ENCODE measurements at regions not wholly inside any gene's neighbourhood (a gene's known extent, or its start where the extent isn't known, plus 50 kb on each side); places are given as distances from the start of the nearest gene placed in this dataset.

DNA sequence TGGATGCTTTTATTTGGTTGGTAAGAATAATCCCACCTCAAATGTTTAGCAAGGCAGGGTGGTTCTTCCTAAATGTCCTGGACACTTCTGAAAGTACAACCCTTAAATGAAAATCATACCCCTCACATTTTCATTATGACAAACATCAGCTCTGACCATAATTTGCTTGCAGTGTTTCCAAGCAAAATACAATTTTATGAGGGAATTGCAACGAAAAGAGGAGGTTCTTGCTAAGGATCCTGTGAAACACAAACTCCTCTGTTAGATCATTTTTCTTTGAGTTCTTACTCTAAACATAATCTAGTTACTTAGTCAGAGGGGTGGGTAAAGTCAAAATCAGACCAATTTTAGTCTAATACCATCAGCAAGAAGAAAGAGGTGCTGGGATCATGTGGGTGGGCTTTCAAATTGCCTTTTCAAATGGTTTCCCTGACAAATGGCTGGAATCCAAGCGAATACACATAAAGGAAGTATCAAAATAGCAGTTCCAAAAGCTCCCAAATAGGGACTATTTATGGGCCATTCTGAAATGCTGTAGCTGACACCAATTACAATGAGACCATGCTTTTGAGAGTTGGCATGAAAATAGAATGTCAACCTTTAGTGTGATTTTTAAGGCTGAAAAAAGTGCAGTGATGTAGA, 164.9 kb upstream of the INHBA start (continued):
- TF ChIP-seq, protein P1, sequence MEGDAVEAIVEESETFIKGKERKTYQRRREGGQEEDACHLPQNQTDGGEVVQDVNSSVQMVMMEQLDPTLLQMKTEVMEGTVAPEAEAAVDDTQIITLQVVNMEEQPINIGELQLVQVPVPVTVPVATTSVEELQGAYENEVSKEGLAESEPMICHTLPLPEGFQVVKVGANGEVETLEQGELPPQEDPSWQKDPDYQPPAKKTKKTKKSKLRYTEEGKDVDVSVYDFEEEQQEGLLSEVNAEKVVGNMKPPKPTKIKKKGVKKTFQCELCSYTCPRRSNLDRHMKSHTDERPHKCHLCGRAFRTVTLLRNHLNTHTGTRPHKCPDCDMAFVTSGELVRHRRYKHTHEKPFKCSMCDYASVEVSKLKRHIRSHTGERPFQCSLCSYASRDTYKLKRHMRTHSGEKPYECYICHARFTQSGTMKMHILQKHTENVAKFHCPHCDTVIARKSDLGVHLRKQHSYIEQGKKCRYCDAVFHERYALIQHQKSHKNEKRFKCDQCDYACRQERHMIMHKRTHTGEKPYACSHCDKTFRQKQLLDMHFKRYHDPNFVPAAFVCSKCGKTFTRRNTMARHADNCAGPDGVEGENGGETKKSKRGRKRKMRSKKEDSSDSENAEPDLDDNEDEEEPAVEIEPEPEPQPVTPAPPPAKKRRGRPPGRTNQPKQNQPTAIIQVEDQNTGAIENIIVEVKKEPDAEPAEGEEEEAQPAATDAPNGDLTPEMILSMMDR (IDR thresholded peaks at IDR 0.05 in 2 of 3, conservative IDR thresholded peaks at IDR 0.05 in 1 of 3; ENCODE audit: borderline replicate concordance in 1 of 3, insufficient read depth in 1 of 3, low read depth in 2 of 3, low read length in 2 of 3), result no peak
- TF ChIP-seq RAD21 (IDR thresholded peaks at IDR 0.05; ENCODE audit: low read depth) (no peak), ZNF274 (IDR thresholded peaks at IDR 0.05; ENCODE audit: low read depth, low read length) (no peak), YY1 (IDR thresholded peaks at IDR 0.05; ENCODE audit: extremely low read depth, insufficient replicate concordance, low read depth, low read length) (no peak), POLR2AphosphoS5 (IDR thresholded peaks at IDR 0.05; ENCODE audit: low read depth, low read length) (no peak)
- TF ChIP-seq, protein P2, sequence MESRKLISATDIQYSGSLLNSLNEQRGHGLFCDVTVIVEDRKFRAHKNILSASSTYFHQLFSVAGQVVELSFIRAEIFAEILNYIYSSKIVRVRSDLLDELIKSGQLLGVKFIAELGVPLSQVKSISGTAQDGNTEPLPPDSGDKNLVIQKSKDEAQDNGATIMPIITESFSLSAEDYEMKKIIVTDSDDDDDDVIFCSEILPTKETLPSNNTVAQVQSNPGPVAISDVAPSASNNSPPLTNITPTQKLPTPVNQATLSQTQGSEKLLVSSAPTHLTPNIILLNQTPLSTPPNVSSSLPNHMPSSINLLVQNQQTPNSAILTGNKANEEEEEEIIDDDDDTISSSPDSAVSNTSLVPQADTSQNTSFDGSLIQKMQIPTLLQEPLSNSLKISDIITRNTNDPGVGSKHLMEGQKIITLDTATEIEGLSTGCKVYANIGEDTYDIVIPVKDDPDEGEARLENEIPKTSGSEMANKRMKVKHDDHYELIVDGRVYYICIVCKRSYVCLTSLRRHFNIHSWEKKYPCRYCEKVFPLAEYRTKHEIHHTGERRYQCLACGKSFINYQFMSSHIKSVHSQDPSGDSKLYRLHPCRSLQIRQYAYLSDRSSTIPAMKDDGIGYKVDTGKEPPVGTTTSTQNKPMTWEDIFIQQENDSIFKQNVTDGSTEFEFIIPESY (IDR thresholded peaks at IDR 0.05; ENCODE audit: extremely low read depth, insufficient replicate concordance, low read length), result no peak

DNA sequence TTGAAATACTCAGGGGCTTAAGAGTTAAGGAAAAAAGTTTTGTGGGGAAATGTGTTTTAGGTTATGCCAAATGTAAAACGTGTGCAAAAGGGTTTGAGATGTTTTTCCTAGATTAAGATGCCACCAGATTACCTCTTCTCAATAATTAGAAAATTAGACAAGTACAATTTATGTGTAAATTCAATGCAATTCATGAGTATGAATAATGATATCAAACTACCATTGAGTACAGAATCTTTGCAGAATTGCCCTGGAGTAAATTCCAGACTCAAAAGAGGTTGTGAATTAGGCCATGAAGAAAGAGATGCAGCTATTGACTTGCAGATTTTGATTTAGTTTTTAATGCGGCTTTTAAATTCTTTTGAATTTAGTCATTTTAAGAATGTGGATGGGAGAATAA, 159.4 kb upstream of the INHBA start:
- Histone ChIP-seq H3K27ac (ENCODE audit: low read depth, low read length) (no peak overlapping the region), H3K36me3 (ENCODE audit: control insufficient read depth in 1 of 2, insufficient read depth in 2 of 2, low read length in 2 of 2) (no peaks in the 10 kb centered on the region), H3K27me3 (ENCODE audit: insufficient read depth, low read length) (no peaks in the 10 kb centered on the region), H3K9me3 (ENCODE audit: control insufficient read depth in 1 of 2, insufficient read depth in 1 of 2, low read depth in 1 of 2, low read length in 2 of 2) (no peaks in the 10 kb centered on the region; a peak in 1 of 4 replicates), H3K9me2 (ENCODE audit: insufficient read depth) (no peaks in the 10 kb centered on the region), H4K20me1 (ENCODE audit: insufficient read depth) (no peaks in the 10 kb centered on the region), H2AFZ (ENCODE audit: low read depth, low read length, poor library complexity, severe bottlenecking) (no peak overlapping the region), H3K79me2 (ENCODE audit: insufficient read depth, low read length) (no peaks in the 10 kb centered on the region), H3K9ac (ENCODE audit: low read length) (no peak overlapping the region), H3K4me2 (ENCODE audit: low read length) (no peak overlapping the region), H3K4me3 (replicated peaks in 1 of 2; ENCODE audit: low read depth in 1 of 2, low read length in 2 of 2) (no peak overlapping the region), H3K4me1 (ENCODE audit: control insufficient read depth in 1 of 2, insufficient read depth in 2 of 2, low read length in 2 of 2) (no peaks in the 10 kb centered on the region)
- no TSS peak for BruUV-seq (replicated peaks)
- intact Hi-C loops (cut with micrococcal nuclease), result no loop called here
- DNase-seq (ENCODE audit: low read depth, low spot score) (no peak), ATAC-seq (no peak)
- ChIA-PET POLR2A (no interaction called here), RAD21 (ENCODE audit: low non-redundant PET in 1 of 2, low total read pairs in 2 of 2, uncharacterized antibody in 2 of 2, unreplicated experiment in 2 of 2) (no interaction called here), CTCF (no interaction called here)
- TF ChIP-seq, protein P2 (IDR thresholded peaks at IDR 0.05; ENCODE audit: extremely low read depth, insufficient replicate concordance, low read length), result no peak
- TF ChIP-seq FOSL1 (IDR thresholded peaks at IDR 0.05; ENCODE audit: low read depth) (no peak), JUND (IDR thresholded peaks at IDR 0.05) (no peak)
